ENCODE measurements at regions not wholly inside any gene's neighbourhood (a gene's known extent, or its start where the extent isn't known, plus 50 kb on each side); places are given as distances from the start of the nearest gene placed in this dataset.

- ChIA-PET CTCF (no interaction called here), POLR2A (no interaction called here)
- Mint-ChIP-seq H3K27me3 (peaks cover 5% of the 10 kb centered on the region), H3K4me3 (no peak overlapping the region), H3K36me3 (ENCODE audit: low read depth) (no peaks in the 10 kb centered on the region), H3K27ac (no peak overlapping the region), H3K9me3 (no peaks in the 10 kb centered on the region), H3K4me1 (no peaks in the 10 kb centered on the region)
- DNase-seq = no peak
Measured at GRCh38 chr6:104585646-104586045, 274.1 kb downstream of the HACE1 start.

- POLR2A ChIA-PET = no interaction called here
- no peaks in the 10 kb centered on the region for H3K4me1 Mint-ChIP-seq
- no peak overlapping the region for H3K4me3 Mint-ChIP-seq
- H3K9me3 Mint-ChIP-seq = no peaks in the 10 kb centered on the region
- no peak for DNase-seq
- H3K27ac Mint-ChIP-seq = no peak overlapping the region
- peaks cover 3% of the 10 kb centered on the region for H3K27me3 Mint-ChIP-seq
- no peaks in the 10 kb centered on the region for H3K36me3 Mint-ChIP-seq (ENCODE audit: low read depth)
- CTCF ChIA-PET = no interaction called here
Measured at GRCh38 chr6:104580452-104580851, 279.3 kb downstream of the HACE1 start.

- CTCF ChIA-PET = no interaction called here
Measured at GRCh38 chr6:104579310-104579863, 280.3 kb downstream of the HACE1 start.

GRCh38 chr6:104575536-104575935, 284.2 kb downstream of the HACE1 start:
- DNase-seq = no peak
- Mint-ChIP-seq H3K27me3 (no peaks in the 10 kb centered on the region), H3K9me3 (no peaks in the 10 kb centered on the region), H3K36me3 (ENCODE audit: low read depth) (no peaks in the 10 kb centered on the region), H3K4me1 (no peaks in the 10 kb centered on the region), H3K27ac (no peak overlapping the region), H3K4me3 (no peak overlapping the region)
- CTCF ChIA-PET = interaction anchor here (1.0 kb wide), 1 partner anchor 14 kb away, joined by 3 read pairs; no protein-coding TSS in a partner anchor
- POLR2A ChIA-PET = no interaction called here

More at GRCh38 chr6:104579310-104579863, 280.3 kb downstream of the HACE1 start:
- POLR2A ChIA-PET = no interaction called here
- H3K36me3 Mint-ChIP-seq (ENCODE audit: low read depth) = no peaks in the 10 kb centered on the region
- H3K27ac Mint-ChIP-seq = no peak overlapping the region
- DNase-seq = no peak
- no peaks in the 10 kb centered on the region for H3K4me1 Mint-ChIP-seq
- no peak overlapping the region for H3K4me3 Mint-ChIP-seq
- H3K9me3 Mint-ChIP-seq = no peaks in the 10 kb centered on the region
- H3K27me3 Mint-ChIP-seq = peaks cover 3% of the 10 kb centered on the region

- no peak overlapping the region for H3K4me3 Mint-ChIP-seq
- ChIA-PET CTCF (no interaction called here), POLR2A (no interaction called here)
- no peak overlapping the region for H3K27ac Mint-ChIP-seq
- H3K36me3 Mint-ChIP-seq (ENCODE audit: low read depth) = no peaks in the 10 kb centered on the region
- no peaks in the 10 kb centered on the region for H3K4me1 Mint-ChIP-seq
- DNase-seq = no peak
- H3K9me3 Mint-ChIP-seq = no peaks in the 10 kb centered on the region
- no peaks in the 10 kb centered on the region for H3K27me3 Mint-ChIP-seq
Measured at GRCh38 chr6:104574135-104574750, 285.5 kb downstream of the HACE1 start.

- CTCF ChIA-PET = no interaction called here
- POLR2A ChIA-PET = no interaction called here
- DNase-seq = no peak
- Mint-ChIP-seq H3K27me3 (no peaks in the 10 kb centered on the region), H3K9me3 (no peaks in the 10 kb centered on the region), H3K4me1 (no peaks in the 10 kb centered on the region), H3K27ac (no peak overlapping the region), H3K4me3 (no peak overlapping the region), H3K36me3 (ENCODE audit: low read depth) (no peaks in the 10 kb centered on the region)
Measured at GRCh38 chr6:104573350-104573749, 286.4 kb downstream of the HACE1 start.

GRCh38 chr6:104572901-104573300, 286.8 kb downstream of the HACE1 start:
- Mint-ChIP-seq H3K36me3 (ENCODE audit: low read depth) (no peaks in the 10 kb centered on the region), H3K9me3 (no peaks in the 10 kb centered on the region), H3K27me3 (no peaks in the 10 kb centered on the region), H3K27ac (no peak overlapping the region), H3K4me1 (no peaks in the 10 kb centered on the region), H3K4me3 (no peak overlapping the region)
- POLR2A ChIA-PET = no interaction called here
- no peak for DNase-seq
- CTCF ChIA-PET = no interaction called here

- no peaks in the 10 kb centered on the region for H3K27me3 Mint-ChIP-seq
- no peaks in the 10 kb centered on the region for H3K9me3 Mint-ChIP-seq
- no peaks in the 10 kb centered on the region for H3K36me3 Mint-ChIP-seq (ENCODE audit: low read depth)
- ChIA-PET POLR2A (no interaction called here), CTCF (no interaction called here)
- H3K4me1 Mint-ChIP-seq = no peaks in the 10 kb centered on the region
- H3K27ac Mint-ChIP-seq = no peak overlapping the region
- no peak for DNase-seq
- H3K4me3 Mint-ChIP-seq = no peak overlapping the region
Measured at GRCh38 chr6:104566411-104566810, 293.3 kb downstream of the HACE1 start.

GRCh38 chr6:104563306-104563705, 296.4 kb downstream of the HACE1 start:
- Mint-ChIP-seq H3K4me3 (no peak overlapping the region), H3K9me3 (no peaks in the 10 kb centered on the region), H3K27ac (no peak overlapping the region), H3K36me3 (ENCODE audit: low read depth) (no peaks in the 10 kb centered on the region), H3K27me3 (peaks cover 5% of the 10 kb centered on the region), H3K4me1 (no peaks in the 10 kb centered on the region)
- CTCF ChIA-PET = interaction anchor here (0.6 kb wide), 1 partner anchor 259 kb away, joined by 4 read pairs; no protein-coding TSS in a partner anchor
- POLR2A ChIA-PET = no interaction called here
- no peak for DNase-seq

- ChIA-PET CTCF (no interaction called here), POLR2A (no interaction called here)
- Mint-ChIP-seq H3K36me3 (ENCODE audit: low read depth) (no peaks in the 10 kb centered on the region), H3K9me3 (no peaks in the 10 kb centered on the region), H3K27me3 (peaks cover 5% of the 10 kb centered on the region), H3K27ac (no peak overlapping the region), H3K4me3 (no peak overlapping the region), H3K4me1 (no peaks in the 10 kb centered on the region)
- DNase-seq = no peak
Measured at GRCh38 chr6:104559435-104560202, 300.1 kb downstream of the HACE1 start.

GRCh38 chr6:104558746-104559145, 301.0 kb downstream of the HACE1 start:
- H3K4me1 Mint-ChIP-seq = no peaks in the 10 kb centered on the region
- DNase-seq = no peak
- H3K27ac Mint-ChIP-seq = no peak overlapping the region
- H3K9me3 Mint-ChIP-seq = no peaks in the 10 kb centered on the region
- H3K27me3 Mint-ChIP-seq = peaks cover 5% of the 10 kb centered on the region
- ChIA-PET POLR2A (no interaction called here), CTCF (no interaction called here)
- H3K36me3 Mint-ChIP-seq (ENCODE audit: low read depth) = no peaks in the 10 kb centered on the region
- no peak overlapping the region for H3K4me3 Mint-ChIP-seq

- CTCF ChIA-PET = no interaction called here
- Mint-ChIP-seq H3K9me3 (no peaks in the 10 kb centered on the region), H3K27me3 (no peaks in the 10 kb centered on the region), H3K4me1 (no peaks in the 10 kb centered on the region), H3K36me3 (ENCODE audit: low read depth) (no peaks in the 10 kb centered on the region), H3K27ac (no peak overlapping the region), H3K4me3 (no peak overlapping the region)
- DNase-seq = no peak
- POLR2A ChIA-PET = no interaction called here
Measured at GRCh38 chr6:104548297-104548696, 311.4 kb downstream of the HACE1 start.

GRCh38 chr6:104541411-104541810, 318.3 kb downstream of the HACE1 start:
- Mint-ChIP-seq H3K27me3 (no peaks in the 10 kb centered on the region), H3K4me1 (no peaks in the 10 kb centered on the region), H3K9me3 (no peaks in the 10 kb centered on the region), H3K36me3 (ENCODE audit: low read depth) (no peaks in the 10 kb centered on the region), H3K4me3 (no peak overlapping the region), H3K27ac (no peak overlapping the region)
- DNase-seq = no peak
- POLR2A ChIA-PET = no interaction called here
- CTCF ChIA-PET = no interaction called here

GRCh38 chr6:104540743-104541142, 319.0 kb downstream of the HACE1 start:
- peaks cover under 1% of the 10 kb centered on the region for H3K27me3 Mint-ChIP-seq
- H3K4me3 Mint-ChIP-seq = no peak overlapping the region
- no peaks in the 10 kb centered on the region for H3K36me3 Mint-ChIP-seq (ENCODE audit: low read depth)
- H3K27ac Mint-ChIP-seq = no peak overlapping the region
- POLR2A ChIA-PET = no interaction called here
- H3K9me3 Mint-ChIP-seq = no peaks in the 10 kb centered on the region
- CTCF ChIA-PET = interaction anchor here (0.7 kb wide), 1 partner anchor 14 kb away, joined by 3 read pairs; no protein-coding TSS in a partner anchor
- DNase-seq = no peak
- no peaks in the 10 kb centered on the region for H3K4me1 Mint-ChIP-seq

Data from activated CD4-positive, alpha-beta memory T cell treated with anti-CD3 and anti-CD28 coated beads, Interleukin-2, amount 10 ng/mL, durations not matched to agents 7 days and 5 days (primary cell).